ENCODE measurements at regions not wholly inside any gene's neighbourhood (a gene's known extent, or its start where the extent isn't known, plus 50 kb on each side); places are given as distances from the start of the nearest gene placed in this dataset.

GRCh38 chr6:137777687-137778075, 89.4 kb upstream of the TNFAIP3 start:
- TF ChIP-seq, protein P1, sequence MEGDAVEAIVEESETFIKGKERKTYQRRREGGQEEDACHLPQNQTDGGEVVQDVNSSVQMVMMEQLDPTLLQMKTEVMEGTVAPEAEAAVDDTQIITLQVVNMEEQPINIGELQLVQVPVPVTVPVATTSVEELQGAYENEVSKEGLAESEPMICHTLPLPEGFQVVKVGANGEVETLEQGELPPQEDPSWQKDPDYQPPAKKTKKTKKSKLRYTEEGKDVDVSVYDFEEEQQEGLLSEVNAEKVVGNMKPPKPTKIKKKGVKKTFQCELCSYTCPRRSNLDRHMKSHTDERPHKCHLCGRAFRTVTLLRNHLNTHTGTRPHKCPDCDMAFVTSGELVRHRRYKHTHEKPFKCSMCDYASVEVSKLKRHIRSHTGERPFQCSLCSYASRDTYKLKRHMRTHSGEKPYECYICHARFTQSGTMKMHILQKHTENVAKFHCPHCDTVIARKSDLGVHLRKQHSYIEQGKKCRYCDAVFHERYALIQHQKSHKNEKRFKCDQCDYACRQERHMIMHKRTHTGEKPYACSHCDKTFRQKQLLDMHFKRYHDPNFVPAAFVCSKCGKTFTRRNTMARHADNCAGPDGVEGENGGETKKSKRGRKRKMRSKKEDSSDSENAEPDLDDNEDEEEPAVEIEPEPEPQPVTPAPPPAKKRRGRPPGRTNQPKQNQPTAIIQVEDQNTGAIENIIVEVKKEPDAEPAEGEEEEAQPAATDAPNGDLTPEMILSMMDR (IDR thresholded peaks at IDR 0.05) = no peak
- no peak for TF ChIP-seq POLR2A (IDR thresholded peaks at IDR 0.05)
- no peak for TF ChIP-seq EP300 (IDR thresholded peaks at IDR 0.05)
